ENCODE measurements at regions not wholly inside any gene's neighbourhood (a gene's known extent, or its start where the extent isn't known, plus 50 kb on each side); places are given as distances from the start of the nearest gene placed in this dataset.
"Not testable (repeated sequence)": the region's sequence is repeated elsewhere in the genome, so short reads cannot be mapped to it uniquely, and the experiment has no call there.

DNA sequence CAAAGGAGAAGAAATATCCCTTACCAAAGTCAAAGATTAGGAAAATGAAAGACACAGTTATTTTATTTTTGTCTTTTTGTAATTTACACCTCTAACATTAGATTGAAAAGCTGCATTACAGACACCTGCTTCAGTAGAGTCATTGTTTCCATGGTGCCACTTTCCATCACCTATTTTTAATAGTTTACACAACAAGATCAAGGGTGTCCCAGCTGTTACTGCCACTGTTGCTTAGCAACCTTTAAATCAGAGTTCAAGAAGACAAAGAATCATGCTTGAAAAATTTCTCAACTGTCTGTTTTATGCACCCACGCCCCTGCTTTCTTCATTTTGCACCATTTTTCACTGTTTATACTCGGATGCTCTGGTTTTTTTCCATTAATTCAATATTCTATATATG, 668.2 kb upstream of the GJE1 start:
- Histone ChIP-seq H3K79me2 (ENCODE audit: insufficient read depth, low read length) (no peaks in the 10 kb centered on the region), H2AFZ (ENCODE audit: low read length) (no peak overlapping the region), H3K27me3 (ENCODE audit: insufficient read depth, low read length) (no peaks in the 10 kb centered on the region), H3K9me3 (ENCODE audit: low read depth, low read length) (no peaks in the 10 kb centered on the region), H3K4me2 (ENCODE audit: insufficient read depth, low read length) (peak overlapping the region; percentile 34), H3K27ac (ENCODE audit: low read depth, low read length) (peak overlapping the region; percentile 64), H3K4me1 (ENCODE audit: insufficient read depth, low read length) (peaks cover 28% of the 10 kb centered on the region), H3K4me3 (ENCODE audit: insufficient read depth, low read length) (no peak overlapping the region), H4K20me1 (ENCODE audit: insufficient read depth, low read length) (no peaks in the 10 kb centered on the region), H3K36me3 (ENCODE audit: insufficient read depth, low read length) (no peaks in the 10 kb centered on the region)
- TF ChIP-seq, protein P1, sequence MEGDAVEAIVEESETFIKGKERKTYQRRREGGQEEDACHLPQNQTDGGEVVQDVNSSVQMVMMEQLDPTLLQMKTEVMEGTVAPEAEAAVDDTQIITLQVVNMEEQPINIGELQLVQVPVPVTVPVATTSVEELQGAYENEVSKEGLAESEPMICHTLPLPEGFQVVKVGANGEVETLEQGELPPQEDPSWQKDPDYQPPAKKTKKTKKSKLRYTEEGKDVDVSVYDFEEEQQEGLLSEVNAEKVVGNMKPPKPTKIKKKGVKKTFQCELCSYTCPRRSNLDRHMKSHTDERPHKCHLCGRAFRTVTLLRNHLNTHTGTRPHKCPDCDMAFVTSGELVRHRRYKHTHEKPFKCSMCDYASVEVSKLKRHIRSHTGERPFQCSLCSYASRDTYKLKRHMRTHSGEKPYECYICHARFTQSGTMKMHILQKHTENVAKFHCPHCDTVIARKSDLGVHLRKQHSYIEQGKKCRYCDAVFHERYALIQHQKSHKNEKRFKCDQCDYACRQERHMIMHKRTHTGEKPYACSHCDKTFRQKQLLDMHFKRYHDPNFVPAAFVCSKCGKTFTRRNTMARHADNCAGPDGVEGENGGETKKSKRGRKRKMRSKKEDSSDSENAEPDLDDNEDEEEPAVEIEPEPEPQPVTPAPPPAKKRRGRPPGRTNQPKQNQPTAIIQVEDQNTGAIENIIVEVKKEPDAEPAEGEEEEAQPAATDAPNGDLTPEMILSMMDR (IDR thresholded peaks at IDR 0.05; ENCODE audit: extremely low read depth, low read depth, low read length), result no peak
- no peak for DNase-seq (ENCODE audit: insufficient read length, low spot score, missing footprints)

DNA sequence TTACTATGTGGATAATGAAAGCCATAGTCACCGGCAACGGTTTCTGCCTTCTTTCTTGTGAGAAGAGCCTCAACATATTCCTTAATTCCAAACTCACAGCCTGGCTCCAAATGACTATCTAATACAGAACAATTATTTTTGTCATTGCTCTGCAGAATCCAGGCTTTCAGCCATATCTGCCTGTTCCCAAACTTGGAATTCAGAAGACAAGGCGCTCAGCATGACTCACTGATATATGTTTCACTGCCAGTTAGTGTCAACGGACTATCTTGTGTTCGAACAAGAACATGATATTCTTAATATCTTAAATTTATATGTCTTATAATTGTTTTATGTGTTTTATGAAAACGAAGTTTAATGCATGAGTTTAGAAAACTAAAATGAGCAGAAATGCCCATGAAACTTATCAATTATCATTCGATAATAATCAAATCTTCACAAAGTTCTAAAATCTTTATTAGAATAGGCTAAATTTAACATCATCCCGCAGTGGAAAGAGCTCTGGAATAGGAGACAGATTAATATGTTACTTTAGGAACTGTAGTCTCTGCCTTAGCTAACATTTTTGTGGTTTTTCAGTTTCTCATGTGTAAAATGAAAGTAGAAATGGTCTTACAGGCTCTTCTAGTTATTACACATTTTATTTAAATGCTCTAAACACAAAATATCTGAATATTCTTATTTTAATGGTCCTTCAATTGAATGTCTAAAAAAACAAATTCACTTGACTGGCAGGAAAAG, 669.3 kb upstream of the GJE1 start:
- Histone ChIP-seq H3K27me3 (ENCODE audit: insufficient read depth, low read length) (no peaks in the 10 kb centered on the region), H3K9me3 (ENCODE audit: low read depth, low read length) (no peaks in the 10 kb centered on the region), H3K27ac (ENCODE audit: low read depth, low read length) (peak overlapping the region; percentile 64), H3K79me2 (ENCODE audit: insufficient read depth, low read length) (no peaks in the 10 kb centered on the region), H3K4me1 (ENCODE audit: insufficient read depth, low read length) (peaks cover 28% of the 10 kb centered on the region), H3K4me3 (ENCODE audit: insufficient read depth, low read length) (no peak overlapping the region), H2AFZ (ENCODE audit: low read length) (no peak overlapping the region), H3K4me2 (ENCODE audit: insufficient read depth, low read length) (peak overlapping the region; percentile 66), H3K36me3 (ENCODE audit: insufficient read depth, low read length) (no peaks in the 10 kb centered on the region), H4K20me1 (ENCODE audit: insufficient read depth, low read length) (no peaks in the 10 kb centered on the region)
- DNase-seq (ENCODE audit: insufficient read length, low spot score, missing footprints), result no peak
- TF ChIP-seq, protein P1 (IDR thresholded peaks at IDR 0.05; ENCODE audit: extremely low read depth, low read depth, low read length), result no peak

DNA sequence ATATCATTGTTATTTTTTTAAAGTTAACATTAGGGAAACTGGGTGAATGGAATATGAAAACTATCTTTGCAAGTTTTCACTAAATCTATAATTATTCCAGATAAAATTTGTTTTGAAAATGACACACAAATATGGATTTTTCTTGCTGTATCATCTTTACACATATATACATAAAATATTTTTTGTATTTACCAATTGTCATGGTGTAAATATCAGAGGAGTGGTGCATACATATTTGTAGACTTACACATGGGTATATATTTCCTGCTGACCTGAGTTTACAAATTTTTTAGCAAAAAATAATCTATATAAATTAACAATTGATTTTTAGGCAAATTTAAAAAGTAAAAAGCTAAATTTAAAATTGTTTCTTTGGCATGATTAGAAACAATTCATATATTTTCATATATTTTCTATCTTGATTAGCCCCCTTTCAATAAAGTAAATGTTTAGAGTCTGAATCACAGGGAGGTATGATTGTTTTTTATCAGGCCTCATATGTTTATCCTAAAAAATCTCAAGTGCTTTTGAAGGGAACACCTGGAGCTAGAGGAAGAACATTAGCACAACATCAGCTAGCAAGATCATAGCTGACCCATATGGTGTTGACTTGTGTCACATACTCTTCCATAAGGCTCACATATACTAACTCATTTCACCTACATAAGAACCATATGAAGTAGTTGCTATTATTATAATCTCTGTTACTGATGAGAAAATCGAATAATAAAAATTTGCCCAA, 671.8 kb upstream of the GJE1 start:
- Histone ChIP-seq H3K36me3 (ENCODE audit: insufficient read depth, low read length) (no peaks in the 10 kb centered on the region), H3K27ac (ENCODE audit: low read depth, low read length) (no peak overlapping the region), H3K79me2 (ENCODE audit: insufficient read depth, low read length) (no peaks in the 10 kb centered on the region), H4K20me1 (ENCODE audit: insufficient read depth, low read length) (no peaks in the 10 kb centered on the region), H3K27me3 (ENCODE audit: insufficient read depth, low read length) (no peaks in the 10 kb centered on the region), H3K4me1 (ENCODE audit: insufficient read depth, low read length) (peaks cover 23% of the 10 kb centered on the region), H3K4me2 (ENCODE audit: insufficient read depth, low read length) (no peak overlapping the region), H3K9me3 (ENCODE audit: low read depth, low read length) (no peaks in the 10 kb centered on the region), H2AFZ (ENCODE audit: low read length) (no peak overlapping the region), H3K4me3 (ENCODE audit: insufficient read depth, low read length) (no peak overlapping the region)
- TF ChIP-seq, protein P1 (IDR thresholded peaks at IDR 0.05; ENCODE audit: extremely low read depth, low read depth, low read length), result no peak
- DNase-seq (ENCODE audit: insufficient read length, low spot score, missing footprints), result no peak

DNA sequence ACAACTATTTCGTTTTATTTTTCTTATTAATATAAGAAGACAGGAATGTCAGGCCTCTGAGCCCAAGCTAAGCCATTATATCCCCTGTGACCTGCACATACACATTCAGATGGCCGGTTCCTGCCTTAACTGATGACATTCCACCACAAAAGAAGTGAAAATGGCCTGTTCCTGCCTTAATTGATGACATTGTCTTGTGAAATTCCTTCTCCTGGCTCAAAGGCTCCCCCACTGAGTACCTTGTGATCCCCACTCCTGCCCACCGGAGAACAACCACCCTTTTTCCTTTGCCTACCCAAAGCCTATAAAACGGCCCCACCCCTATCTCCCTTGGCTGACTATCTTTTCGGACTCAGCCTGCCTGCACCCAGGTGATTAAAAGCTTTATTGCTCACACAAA, 672.5 kb upstream of the GJE1 start:
- not testable (repeated sequence) for DNase-seq (ENCODE audit: insufficient read length, low spot score, missing footprints); H3K4me3 ChIP-seq (ENCODE audit: insufficient read depth, low read length)

DNA sequence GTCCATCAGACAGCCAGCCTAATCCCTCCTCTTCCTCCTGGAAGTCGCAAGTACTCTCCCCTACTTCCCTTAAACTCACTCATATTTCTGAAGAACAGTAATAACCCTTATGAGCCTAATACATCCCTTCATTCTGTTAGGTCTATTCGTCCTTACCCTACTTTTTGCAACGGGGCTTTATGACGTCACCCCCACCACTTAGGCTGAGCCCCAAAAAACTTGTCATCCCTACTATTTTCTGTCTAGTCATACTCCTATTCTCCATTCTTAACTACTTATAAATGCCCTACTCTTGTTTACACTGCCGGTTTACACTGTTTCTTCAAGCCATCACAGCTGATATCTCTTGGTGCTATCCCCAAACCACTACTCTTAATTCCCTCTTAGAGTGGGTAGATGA, 674.7 kb upstream of the GJE1 start:
- DNase-seq (ENCODE audit: insufficient read length, low spot score, missing footprints), result not testable (repeated sequence)

More for the DNA sequence above, 672.5 kb upstream of the GJE1 start:
- H3K27me3 ChIP-seq (ENCODE audit: insufficient read depth, low read length); H2AFZ ChIP-seq (ENCODE audit: low read length); H3K79me2 ChIP-seq (ENCODE audit: insufficient read depth, low read length); H3K36me3 ChIP-seq (ENCODE audit: insufficient read depth, low read length); H3K9me3 ChIP-seq (ENCODE audit: low read depth, low read length); H4K20me1 ChIP-seq (ENCODE audit: insufficient read depth, low read length); H3K27ac ChIP-seq (ENCODE audit: low read depth, low read length); H3K4me2 ChIP-seq (ENCODE audit: insufficient read depth, low read length): not testable (repeated sequence)
- H3K4me1 ChIP-seq (ENCODE audit: insufficient read depth, low read length), result peaks cover 22% of the 10 kb centered on the region

More for the DNA sequence above, 674.7 kb upstream of the GJE1 start:
- H2AFZ ChIP-seq (ENCODE audit: low read length); H3K27ac ChIP-seq (ENCODE audit: low read depth, low read length); H3K4me3 ChIP-seq (ENCODE audit: insufficient read depth, low read length); H3K9me3 ChIP-seq (ENCODE audit: low read depth, low read length); H3K79me2 ChIP-seq (ENCODE audit: insufficient read depth, low read length); H3K4me2 ChIP-seq (ENCODE audit: insufficient read depth, low read length); H3K4me1 ChIP-seq (ENCODE audit: insufficient read depth, low read length); H3K27me3 ChIP-seq (ENCODE audit: insufficient read depth, low read length); H4K20me1 ChIP-seq (ENCODE audit: insufficient read depth, low read length); H3K36me3 ChIP-seq (ENCODE audit: insufficient read depth, low read length): not testable (repeated sequence)
